ENCODE measurements at regions not wholly inside any gene's neighbourhood (a gene's known extent, or its start where the extent isn't known, plus 50 kb on each side); places are given as distances from the start of the nearest gene placed in this dataset.

GRCh38 chr1:56032096-56032676 is 547.2 kb downstream of the PLPP3 start (continued):
- TF ChIP-seq FOXA1 (IDR thresholded peaks at IDR 0.05) (no peak), FOXA1 (CRISPR knock-in tag; IDR thresholded peaks at IDR 0.05) (no peak), ZNF275 (CRISPR knock-in tag; IDR thresholded peaks at IDR 0.05; ENCODE audit: borderline replicate concordance) (no peak), ZNF160 (CRISPR knock-in tag; IDR thresholded peaks at IDR 0.05) (no peak), NFATC3 (CRISPR knock-in tag; IDR thresholded peaks at IDR 0.05) (no peak), STAT5B (CRISPR knock-in tag; IDR thresholded peaks at IDR 0.05) (no peak)

GRCh38 chr1:56031001-56031400 is 548.4 kb downstream of the PLPP3 start:
- Histone ChIP-seq H3K4me2 (ENCODE audit: low read depth, low read length) (no peak overlapping the region), H2AFZ (ENCODE audit: low read length) (no peak overlapping the region), H3K9ac (ENCODE audit: insufficient read depth, low read depth, low read length) (no peak overlapping the region), H3K27ac (ENCODE audit: extremely low read length, insufficient read depth, low read length) (no peak overlapping the region), H3K9me3 (ENCODE audit: low read length) (no peaks in the 10 kb centered on the region), H4K20me1 (ENCODE audit: insufficient read depth, low read length) (no peaks in the 10 kb centered on the region), H3K36me3 (replicated peaks in 1 of 2; ENCODE audit: control insufficient read depth in 1 of 2, insufficient read depth in 2 of 2, low read length in 2 of 2) (no peaks in the 10 kb centered on the region), H3K4me1 (ENCODE audit: insufficient read depth, low read length) (no peaks in the 10 kb centered on the region), H3K27me3 (ENCODE audit: control insufficient read depth in 1 of 2, insufficient read depth in 2 of 2, low read length in 2 of 2) (no peaks in the 10 kb centered on the region), H3K4me3 (replicated peaks in 1 of 3; ENCODE audit: insufficient read depth in 1 of 3, low read depth in 2 of 3, low read length in 3 of 3) (no peak overlapping the region), H3K79me2 (ENCODE audit: insufficient read depth, low read length) (no peaks in the 10 kb centered on the region)
- TF ChIP-seq ZNF329 (CRISPR knock-in tag; IDR thresholded peaks at IDR 0.05; ENCODE audit: low read depth), result no peak
- no peak for TF ChIP-seq PHF5A (CRISPR knock-in tag; IDR thresholded peaks at IDR 0.05; ENCODE audit: low read depth, unreplicated experiment)
- no peak for TF ChIP-seq ZNF564 (CRISPR knock-in tag; IDR thresholded peaks at IDR 0.05)
- TF ChIP-seq ATF7 (IDR thresholded peaks at IDR 0.05), result no peak
- no peak for TF ChIP-seq ATF7 (CRISPR knock-in tag; IDR thresholded peaks at IDR 0.05)
- TF ChIP-seq CREBL2 (CRISPR knock-in tag; IDR thresholded peaks at IDR 0.05; ENCODE audit: borderline replicate concordance), result no peak
- TF ChIP-seq TP53 (CRISPR knock-in tag; conservative IDR thresholded peaks at IDR 0.05), result no peak
- no peak for TF ChIP-seq THAP11 (CRISPR knock-in tag; IDR thresholded peaks at IDR 0.05)
- no peak for TF ChIP-seq XBP1 (CRISPR knock-in tag; IDR thresholded peaks at IDR 0.05)
- no peak for TF ChIP-seq SNRNP70 (IDR thresholded peaks at IDR 0.05; ENCODE audit: low read depth, low read length)
- TF ChIP-seq FOXJ3 (CRISPR knock-in tag; IDR thresholded peaks at IDR 0.05; ENCODE audit: borderline replicate concordance), result no peak
- TF ChIP-seq GATAD2A (CRISPR knock-in tag; IDR thresholded peaks at IDR 0.05), result no peak
- no peak for TF ChIP-seq ZSCAN20 (CRISPR knock-in tag; IDR thresholded peaks at IDR 0.05; ENCODE audit: borderline replicate concordance)
- BruUV-seq (replicated peaks), result no TSS peak
- DNase-seq (ENCODE audit: low spot score), result no peak
- FAIRE-seq, result no peak
- in situ Hi-C loops (cut with HindIII; ENCODE audit: extremely low pct_ligation_motif_present, low pct_unique_long_range_greater_than_20kb), result no loop called here
- POLR2A ChIA-PET, result no interaction called here
- WGBS (ENCODE audit: low lambda C conversion rate), result 94% methylated on average over 3 of the region's 3 CpGs
- CTCF ChIA-PET (ENCODE audit: low intra/inter-chr PET ratio, low total read pairs), result no interaction called here
- intact Hi-C loops (cut with micrococcal nuclease; ENCODE audit: unreplicated experiment), result no loop called here
- ATAC-seq, result no peak
